GM20431 (cell line): ENCODE measurements at regions not wholly inside any gene's neighbourhood (a gene's known extent, or its start where the extent isn't known, plus 50 kb on each side); places are given as distances from the start of the nearest gene placed in this dataset.

Source experiments
- in situ Hi-C: fragments of 300-500 bp; cut with MseI, MboI; formaldehyde crosslinking; loops from one replicate; pipeline ENCODE4 v1.15.0; 2020; ENCODE audit warnings: low sequenced_read_pairs; ENCODE audit not compliant: unreplicated experiment

- in situ Hi-C loops = no loop called here
Measured at GRCh38 chr7:106196460-106197021, 84.4 kb upstream of the SYPL1 start.

GRCh38 chr7:106193661-106194060 is 81.5 kb upstream of the SYPL1 start:
- in situ Hi-C loops = no loop called here

- in situ Hi-C loops = no loop called here
Measured at GRCh38 chr7:106190589-106191330, 78.6 kb upstream of the SYPL1 start.

GRCh38 chr7:106187613-106188350 is 75.7 kb upstream of the SYPL1 start:
- in situ Hi-C loops = no loop called here

GRCh38 chr7:106185719-106186118 is 73.6 kb upstream of the SYPL1 start:
- in situ Hi-C loops = no loop called here

GRCh38 chr7:106183952-106184351 is 71.8 kb upstream of the SYPL1 start:
- in situ Hi-C loops = no loop called here

GRCh38 chr7:106182904-106183303 is 70.8 kb upstream of the SYPL1 start:
- in situ Hi-C loops = no loop called here

GRCh38 chr7:106181658-106182265 is 69.7 kb upstream of the SYPL1 start:
- in situ Hi-C loops = no loop called here

- in situ Hi-C loops = no loop called here
Measured at GRCh38 chr7:106180721-106181120, 68.6 kb upstream of the SYPL1 start.

GRCh38 chr7:106179256-106179655 is 67.1 kb upstream of the SYPL1 start:
- in situ Hi-C loops = loop anchor here (10.0 kb wide), 1 partner anchor 286 kb away; no protein-coding TSS in a partner anchor

- in situ Hi-C loops = loop anchor here (10.0 kb wide), 1 partner anchor 286 kb away; no protein-coding TSS in a partner anchor
Measured at GRCh38 chr7:106178593-106179134, 66.6 kb upstream of the SYPL1 start.

GRCh38 chr7:106177738-106178592 is 65.9 kb upstream of the SYPL1 start:
- in situ Hi-C loops = loop anchor here (10.0 kb wide), 1 partner anchor 287 kb away; no protein-coding TSS in a partner anchor

GRCh38 chr7:106177300-106177690 is 65.2 kb upstream of the SYPL1 start:
- in situ Hi-C loops = loop anchor here (10.0 kb wide), 1 partner anchor 288 kb away; no protein-coding TSS in a partner anchor

- in situ Hi-C loops = loop anchor here (10.0 kb wide), 1 partner anchor 288 kb away; no protein-coding TSS in a partner anchor
Measured at GRCh38 chr7:106176414-106177299, 64.5 kb upstream of the SYPL1 start.

- in situ Hi-C loops = loop anchor here (10.0 kb wide), 1 partner anchor 289 kb away; no protein-coding TSS in a partner anchor
Measured at GRCh38 chr7:106175507-106175906, 63.4 kb upstream of the SYPL1 start.

GRCh38 chr7:106170651-106171050 is 58.5 kb upstream of the SYPL1 start:
- in situ Hi-C loops = loop anchor here (10.0 to 25.0 kb wide), 2 partner anchors 294 to 508 kb away; no protein-coding TSS in a partner anchor

- in situ Hi-C loops = loop anchor here (10.0 to 25.0 kb wide), 2 partner anchors 295 to 508 kb away; no protein-coding TSS in a partner anchor
Measured at GRCh38 chr7:106169821-106170610, 57.9 kb upstream of the SYPL1 start.
